ENCODE measurements at regions not wholly inside any gene's neighbourhood (a gene's known extent, or its start where the extent isn't known, plus 50 kb on each side); places are given as distances from the start of the nearest gene placed in this dataset.
A peak's percentile ranks its signal among the peaks of the same experiment; 100 is the strongest.

DNA sequence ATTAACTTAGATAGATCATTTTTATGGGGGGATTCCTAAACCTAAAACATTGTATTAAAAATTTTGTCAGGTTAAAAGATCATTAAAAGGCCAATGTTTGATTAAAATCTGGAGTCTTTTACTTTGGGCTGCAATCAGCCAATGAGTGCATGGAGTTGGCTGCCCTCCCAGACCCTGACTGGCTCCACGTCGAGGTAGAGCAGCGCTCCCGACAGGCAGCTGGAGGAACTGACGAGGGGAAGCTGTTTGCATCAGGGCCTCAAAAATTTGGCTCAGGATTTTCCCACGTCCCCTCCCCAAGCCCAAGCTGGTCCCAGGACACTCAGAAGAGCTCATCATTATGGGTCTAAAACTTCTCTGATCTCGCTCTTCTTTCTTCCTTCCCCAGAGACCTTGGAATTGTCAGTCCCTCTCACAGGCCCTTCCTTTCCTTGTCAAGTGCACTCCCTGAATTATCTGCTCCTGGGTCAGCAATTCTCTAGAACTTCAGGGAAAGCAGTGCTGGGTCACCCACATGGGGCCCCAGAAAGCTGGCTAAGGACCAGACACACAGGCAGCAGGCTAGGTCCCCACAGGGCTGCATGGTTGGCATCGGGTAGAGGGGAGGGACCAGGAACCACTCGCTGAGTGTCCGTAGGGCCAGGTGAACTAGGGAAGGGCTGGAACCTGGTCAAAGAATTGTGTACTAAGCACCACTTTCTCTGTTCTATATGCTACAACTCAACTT, 119.6 kb upstream of the IGLL5 start:
- TF ChIP-seq, protein P1, sequence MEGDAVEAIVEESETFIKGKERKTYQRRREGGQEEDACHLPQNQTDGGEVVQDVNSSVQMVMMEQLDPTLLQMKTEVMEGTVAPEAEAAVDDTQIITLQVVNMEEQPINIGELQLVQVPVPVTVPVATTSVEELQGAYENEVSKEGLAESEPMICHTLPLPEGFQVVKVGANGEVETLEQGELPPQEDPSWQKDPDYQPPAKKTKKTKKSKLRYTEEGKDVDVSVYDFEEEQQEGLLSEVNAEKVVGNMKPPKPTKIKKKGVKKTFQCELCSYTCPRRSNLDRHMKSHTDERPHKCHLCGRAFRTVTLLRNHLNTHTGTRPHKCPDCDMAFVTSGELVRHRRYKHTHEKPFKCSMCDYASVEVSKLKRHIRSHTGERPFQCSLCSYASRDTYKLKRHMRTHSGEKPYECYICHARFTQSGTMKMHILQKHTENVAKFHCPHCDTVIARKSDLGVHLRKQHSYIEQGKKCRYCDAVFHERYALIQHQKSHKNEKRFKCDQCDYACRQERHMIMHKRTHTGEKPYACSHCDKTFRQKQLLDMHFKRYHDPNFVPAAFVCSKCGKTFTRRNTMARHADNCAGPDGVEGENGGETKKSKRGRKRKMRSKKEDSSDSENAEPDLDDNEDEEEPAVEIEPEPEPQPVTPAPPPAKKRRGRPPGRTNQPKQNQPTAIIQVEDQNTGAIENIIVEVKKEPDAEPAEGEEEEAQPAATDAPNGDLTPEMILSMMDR (IDR thresholded peaks at IDR 0.05), result peak in 1 of 7 experiments; percentile 4
- TF ChIP-seq POLR2A (IDR thresholded peaks at IDR 0.05), result no peak
